ENCODE measurements at regions not wholly inside any gene's neighbourhood (a gene's known extent, or its start where the extent isn't known, plus 50 kb on each side); places are given as distances from the start of the nearest gene placed in this dataset.

- DNase-seq (ENCODE audit: low read depth), result no peak
- H3K4me3 ChIP-seq (ENCODE audit: low read depth, low read length), result no peak overlapping the region
- no peak for TF ChIP-seq CTCF (IDR thresholded peaks at IDR 0.05; ENCODE audit: low read depth, low read length, missing control alignments)
- in situ Hi-C loops (cut with HindIII; ENCODE audit: low sequenced_read_pairs), result no loop called here
These were observed 381.0 kb downstream of the TOX3 start for GRCh38 chr16:52165961-52166360.

GRCh38 chr16:52149003-52149402, 397.9 kb downstream of the TOX3 start:
- in situ Hi-C loops (cut with HindIII; ENCODE audit: low sequenced_read_pairs), result no loop called here
- TF ChIP-seq CTCF (IDR thresholded peaks at IDR 0.05; ENCODE audit: low read depth, low read length, missing control alignments), result no peak
- no peak for DNase-seq (ENCODE audit: low read depth)
- H3K4me3 ChIP-seq (ENCODE audit: low read depth, low read length), result no peak overlapping the region

- no peak overlapping the region for H3K4me3 ChIP-seq (ENCODE audit: low read depth, low read length)
- TF ChIP-seq CTCF (IDR thresholded peaks at IDR 0.05; ENCODE audit: low read depth, low read length, missing control alignments), result no peak
- in situ Hi-C loops (cut with HindIII; ENCODE audit: low sequenced_read_pairs), result no loop called here
- DNase-seq (ENCODE audit: low read depth), result no peak
These were observed 405.1 kb downstream of the TOX3 start for GRCh38 chr16:52141871-52142270.

GRCh38 chr16:52128361-52128760, 418.6 kb downstream of the TOX3 start:
- DNase-seq (ENCODE audit: low read depth), result no peak
- in situ Hi-C loops (cut with HindIII; ENCODE audit: low sequenced_read_pairs), result no loop called here
- H3K4me3 ChIP-seq (ENCODE audit: low read depth, low read length), result no peak overlapping the region
- TF ChIP-seq CTCF (IDR thresholded peaks at IDR 0.05; ENCODE audit: low read depth, low read length, missing control alignments), result no peak

- in situ Hi-C loops (cut with HindIII; ENCODE audit: low sequenced_read_pairs), result no loop called here
- H3K4me3 ChIP-seq (ENCODE audit: low read depth, low read length), result no peak overlapping the region
- DNase-seq (ENCODE audit: low read depth), result no peak
- TF ChIP-seq CTCF (IDR thresholded peaks at IDR 0.05; ENCODE audit: low read depth, low read length, missing control alignments), result no peak
These were observed 423.1 kb downstream of the TOX3 start for GRCh38 chr16:52123842-52124241.

GRCh38 chr16:52123061-52123839, 423.7 kb downstream of the TOX3 start:
- H3K4me3 ChIP-seq (ENCODE audit: low read depth, low read length), result no peak overlapping the region
- in situ Hi-C loops (cut with HindIII; ENCODE audit: low sequenced_read_pairs), result no loop called here
- no peak for DNase-seq (ENCODE audit: low read depth)
- no peak for TF ChIP-seq CTCF (IDR thresholded peaks at IDR 0.05; ENCODE audit: low read depth, low read length, missing control alignments)

All from astrocyte of the cerebellum (primary cell).